Hepatocyte (in vitro differentiated cells): ENCODE measurements at regions not wholly inside any gene's neighbourhood (a gene's known extent, or its start where the extent isn't known, plus 50 kb on each side); places are given as distances from the start of the nearest gene placed in this dataset.

ENCODE experiments used
- DNase-seq: peaks from one replicate; pipeline ENCODE4 v3.0.0-alpha.2; 2016; ENCODE audit warnings: low spot score
- H2AFZ ChIP-seq: fragments of 200-600 bp; sonication (generic); 2 replicates; pipeline ENCODE4 v1.6.0; 2016; ENCODE audit warnings: antibody characterized with exemption, mild to moderate bottlenecking
- H3K27ac ChIP-seq: fragments of 200-600 bp; sonication (generic); 2 replicates; pipeline ENCODE4 v1.5.1; 2016; ENCODE audit warnings: mild to moderate bottlenecking
- H3K27me3 ChIP-seq: fragments of 200-600 bp; sonication (generic); 2 replicates; pipeline ENCODE4 v1.6.1; 2016
- H3K36me3 ChIP-seq: fragments of 200-600 bp; sonication (generic); replicated peaks from 2 replicates; pipeline ENCODE4 v1.5.1; 2016; ENCODE audit warnings: low read depth; ENCODE audit not compliant: insufficient read depth
- H3K4me1 ChIP-seq: fragments of 200-600 bp; sonication (generic); 2 replicates; pipeline ENCODE4 v1.5.1; 2016; ENCODE audit warnings: mild to moderate bottlenecking, moderate library complexity; ENCODE audit not compliant: insufficient read depth
- H3K4me2 ChIP-seq: fragments of 200-600 bp; sonication (generic); 2 replicates; pipeline ENCODE4 v1.6.0; 2016
- H3K4me3 ChIP-seq: fragments of 200-600 bp; sonication (generic); 2 replicates; pipeline ENCODE4 v1.5.1; 2016; ENCODE audit warnings: mild to moderate bottlenecking
- H3K79me2 ChIP-seq: fragments of 200-600 bp; sonication (generic); 2 replicates; pipeline ENCODE4 v1.6.0; 2017; ENCODE audit warnings: mild to moderate bottlenecking
- H3K9me2 ChIP-seq: fragments of 200-600 bp; sonication (generic); replicated peaks from 2 replicates; pipeline ENCODE4 v1.6.0; 2017; ENCODE audit warnings: mild to moderate bottlenecking; ENCODE audit not compliant: insufficient read depth
- H3K9me3 ChIP-seq: fragments of 200-600 bp; sonication (generic); 2 replicates; pipeline ENCODE4 v1.5.1; 2016; ENCODE audit warnings: low read depth, mild to moderate bottlenecking
- H4K20me1 ChIP-seq: fragments of 200-600 bp; sonication (generic); 2 replicates; pipeline ENCODE4 v1.6.0; 2016; ENCODE audit warnings: mild to moderate bottlenecking; ENCODE audit not compliant: insufficient read depth, poor library complexity, severe bottlenecking
- CTCF ChIP-seq: fragments of 200-600 bp; sonication (generic); IDR thresholded peaks from 2 replicates; pipeline ENCODE4 v1.5.1; 2016; ENCODE audit warnings: antibody characterized with exemption, mild to moderate bottlenecking; ENCODE audit not compliant: poor library complexity
- EZH2 ChIP-seq: fragments of 200-600 bp; sonication (generic); IDR thresholded peaks from 2 replicates; pipeline ENCODE4 v1.6.1; 2016; ENCODE audit warnings: antibody characterized with exemption, mild to moderate bottlenecking, borderline replicate concordance
- EZH2phosphoT487 ChIP-seq: fragments of 200-600 bp; sonication (generic); IDR thresholded peaks from one replicate; pipeline ENCODE4 v1.6.1; 2018; ENCODE audit warnings: antibody characterized with exemption, mild to moderate bottlenecking, low read depth, moderate library complexity; ENCODE audit not compliant: unreplicated experiment, severe bottlenecking
- WGBS: methylation state at CpG from one replicate; pipeline ENCODE4 v1.1.6; 2016; ENCODE audit warnings: low lambda C conversion rate; ENCODE audit errors: missing lambda C conversion rate; 5-methylcytosine and 5-hydroxymethylcytosine counted together

- no peak for DNase-seq
- no peaks in the 10 kb centered on the region for H3K9me2 ChIP-seq
- TF ChIP-seq EZH2phosphoT487 (no peak), CTCF (no peak), EZH2 (no peak)
- no peak overlapping the region for H2AFZ ChIP-seq
- no peaks in the 10 kb centered on the region for H3K9me3 ChIP-seq
- no peak overlapping the region for H3K4me2 ChIP-seq
- no peaks in the 10 kb centered on the region for H3K79me2 ChIP-seq
- H3K27ac ChIP-seq = no peak overlapping the region
- no peaks in the 10 kb centered on the region for H3K4me1 ChIP-seq
- no peaks in the 10 kb centered on the region for H3K36me3 ChIP-seq
- H3K27me3 ChIP-seq = no peaks in the 10 kb centered on the region
- no peaks in the 10 kb centered on the region for H4K20me1 ChIP-seq
- WGBS = 87% methylated on average over 2 of the region's 2 CpGs
- H3K4me3 ChIP-seq = no peak overlapping the region
These were observed 54.8 kb upstream of the MPHOSPH6 start for GRCh38 chr16:82224821-82225220.

DNA sequence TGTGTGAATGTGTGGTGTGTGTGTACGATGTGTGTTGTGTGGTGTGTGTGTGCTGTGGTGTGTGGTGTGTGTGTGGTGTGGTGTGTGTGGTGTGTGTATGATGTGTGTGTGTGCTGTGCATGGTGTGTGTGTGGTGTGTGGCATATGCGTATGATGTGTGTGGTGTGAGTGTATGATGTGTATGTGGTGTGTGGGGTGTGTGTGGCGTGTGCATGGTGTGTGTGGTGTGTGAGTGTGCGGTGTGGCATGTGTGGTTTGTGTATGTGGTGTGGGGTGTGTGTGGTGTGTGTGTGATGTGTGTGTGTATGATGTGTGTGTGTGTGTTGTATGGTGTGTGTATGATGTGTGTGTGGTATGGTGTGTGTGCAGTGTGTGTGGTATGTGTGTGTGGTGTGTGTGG, 50.5 kb upstream of the MPHOSPH6 start:
- Histone ChIP-seq H3K9me3 (no peaks in the 10 kb centered on the region), H4K20me1 (no peaks in the 10 kb centered on the region), H3K4me3 (no peak overlapping the region), H3K4me1 (no peaks in the 10 kb centered on the region), H3K27ac (no peak overlapping the region), H3K27me3 (no peaks in the 10 kb centered on the region), H2AFZ (no peak overlapping the region), H3K4me2 (no peak overlapping the region), H3K9me2 (no peaks in the 10 kb centered on the region), H3K79me2 (no peaks in the 10 kb centered on the region), H3K36me3 (no peaks in the 10 kb centered on the region)
- TF ChIP-seq EZH2phosphoT487 = no peak
- TF ChIP-seq CTCF = no peak
- no peak for TF ChIP-seq EZH2
- WGBS = 100% methylated on average over 4 of the region's 4 CpGs
- DNase-seq = no peak
